ENCODE measurements at regions not wholly inside any gene's neighbourhood (a gene's known extent, or its start where the extent isn't known, plus 50 kb on each side); places are given as distances from the start of the nearest gene placed in this dataset.

DNA sequence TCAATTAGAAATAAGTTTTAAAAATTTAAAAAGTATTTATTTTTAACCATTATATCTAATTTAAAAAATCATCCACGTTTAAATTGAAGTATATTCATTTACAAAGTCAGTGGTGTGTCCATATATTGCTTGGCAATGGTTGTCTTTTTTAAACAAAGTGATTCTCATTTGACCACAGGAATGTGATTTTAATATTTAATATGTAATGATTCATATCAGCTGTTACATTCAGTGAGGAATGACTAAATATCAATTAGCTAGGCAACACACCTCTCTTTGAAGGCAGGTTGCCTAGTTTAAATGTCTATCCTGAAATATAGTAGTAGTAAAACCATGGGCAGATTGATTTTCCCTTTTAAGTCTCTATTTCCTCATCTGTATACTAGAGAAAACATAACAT, 392.2 kb upstream of the CCDC179 start:
- TF ChIP-seq, protein P1, sequence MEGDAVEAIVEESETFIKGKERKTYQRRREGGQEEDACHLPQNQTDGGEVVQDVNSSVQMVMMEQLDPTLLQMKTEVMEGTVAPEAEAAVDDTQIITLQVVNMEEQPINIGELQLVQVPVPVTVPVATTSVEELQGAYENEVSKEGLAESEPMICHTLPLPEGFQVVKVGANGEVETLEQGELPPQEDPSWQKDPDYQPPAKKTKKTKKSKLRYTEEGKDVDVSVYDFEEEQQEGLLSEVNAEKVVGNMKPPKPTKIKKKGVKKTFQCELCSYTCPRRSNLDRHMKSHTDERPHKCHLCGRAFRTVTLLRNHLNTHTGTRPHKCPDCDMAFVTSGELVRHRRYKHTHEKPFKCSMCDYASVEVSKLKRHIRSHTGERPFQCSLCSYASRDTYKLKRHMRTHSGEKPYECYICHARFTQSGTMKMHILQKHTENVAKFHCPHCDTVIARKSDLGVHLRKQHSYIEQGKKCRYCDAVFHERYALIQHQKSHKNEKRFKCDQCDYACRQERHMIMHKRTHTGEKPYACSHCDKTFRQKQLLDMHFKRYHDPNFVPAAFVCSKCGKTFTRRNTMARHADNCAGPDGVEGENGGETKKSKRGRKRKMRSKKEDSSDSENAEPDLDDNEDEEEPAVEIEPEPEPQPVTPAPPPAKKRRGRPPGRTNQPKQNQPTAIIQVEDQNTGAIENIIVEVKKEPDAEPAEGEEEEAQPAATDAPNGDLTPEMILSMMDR (conservative IDR thresholded peaks at IDR 0.05): no peak
- no peak for TF ChIP-seq EZH2 (IDR thresholded peaks at IDR 0.05; ENCODE audit: low read depth)

Measured in PC-9 (cell line).